ENCODE measurements at regions not wholly inside any gene's neighbourhood (a gene's known extent, or its start where the extent isn't known, plus 50 kb on each side); places are given as distances from the start of the nearest gene placed in this dataset.

- in situ Hi-C loops (cut with HindIII; ENCODE audit: low pct_ligation_motif_present, low sequenced_read_pairs), result no loop called here
- H3K36me3 ChIP-seq (replicated peaks), result no peaks in the 10 kb centered on the region
- no peak overlapping the region for H3K27ac ChIP-seq
- no peaks in the 10 kb centered on the region for H3K27me3 ChIP-seq (replicated peaks)
- H3K4me3 ChIP-seq (ENCODE audit: low read depth, low read length), result no peak overlapping the region
- peak; percentile 38 for DNase-seq
- TF ChIP-seq, protein P1, sequence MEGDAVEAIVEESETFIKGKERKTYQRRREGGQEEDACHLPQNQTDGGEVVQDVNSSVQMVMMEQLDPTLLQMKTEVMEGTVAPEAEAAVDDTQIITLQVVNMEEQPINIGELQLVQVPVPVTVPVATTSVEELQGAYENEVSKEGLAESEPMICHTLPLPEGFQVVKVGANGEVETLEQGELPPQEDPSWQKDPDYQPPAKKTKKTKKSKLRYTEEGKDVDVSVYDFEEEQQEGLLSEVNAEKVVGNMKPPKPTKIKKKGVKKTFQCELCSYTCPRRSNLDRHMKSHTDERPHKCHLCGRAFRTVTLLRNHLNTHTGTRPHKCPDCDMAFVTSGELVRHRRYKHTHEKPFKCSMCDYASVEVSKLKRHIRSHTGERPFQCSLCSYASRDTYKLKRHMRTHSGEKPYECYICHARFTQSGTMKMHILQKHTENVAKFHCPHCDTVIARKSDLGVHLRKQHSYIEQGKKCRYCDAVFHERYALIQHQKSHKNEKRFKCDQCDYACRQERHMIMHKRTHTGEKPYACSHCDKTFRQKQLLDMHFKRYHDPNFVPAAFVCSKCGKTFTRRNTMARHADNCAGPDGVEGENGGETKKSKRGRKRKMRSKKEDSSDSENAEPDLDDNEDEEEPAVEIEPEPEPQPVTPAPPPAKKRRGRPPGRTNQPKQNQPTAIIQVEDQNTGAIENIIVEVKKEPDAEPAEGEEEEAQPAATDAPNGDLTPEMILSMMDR (IDR thresholded peaks at IDR 0.05; ENCODE audit: low read depth, low read length, missing control alignments), result no peak
Observed at GRCh38 chr7:54860003-54860775, 101.2 kb upstream of the SEC61G start.

DNA sequence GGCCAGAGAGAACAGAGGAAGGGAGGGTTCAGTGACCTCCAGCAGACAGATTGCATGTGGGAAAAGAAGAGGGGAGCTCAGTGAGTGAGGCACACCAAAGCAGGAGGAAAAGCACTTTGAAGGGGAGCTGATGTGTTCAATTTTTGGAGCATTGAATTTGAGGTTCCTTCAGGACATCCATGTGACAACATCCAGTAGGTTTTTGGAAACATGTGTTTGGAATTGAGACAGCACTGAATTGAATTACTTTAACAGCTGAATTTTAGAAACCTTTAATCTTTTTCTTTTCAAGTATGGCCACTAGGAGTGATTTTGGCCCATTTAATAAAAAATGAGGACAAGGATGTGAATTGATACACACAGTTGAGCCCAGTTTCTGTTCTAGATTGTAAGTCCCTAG, 101.8 kb upstream of the SEC61G start:
- no peaks in the 10 kb centered on the region for H3K36me3 ChIP-seq (replicated peaks)
- TF ChIP-seq, protein P1 (IDR thresholded peaks at IDR 0.05; ENCODE audit: low read depth, low read length, missing control alignments), result no peak
- in situ Hi-C loops (cut with HindIII; ENCODE audit: low pct_ligation_motif_present, low sequenced_read_pairs), result no loop called here
- H3K27ac ChIP-seq, result no peak overlapping the region
- no peak for DNase-seq
- no peaks in the 10 kb centered on the region for H3K27me3 ChIP-seq (replicated peaks)
- H3K4me3 ChIP-seq (ENCODE audit: low read depth, low read length), result no peak overlapping the region

DNA sequence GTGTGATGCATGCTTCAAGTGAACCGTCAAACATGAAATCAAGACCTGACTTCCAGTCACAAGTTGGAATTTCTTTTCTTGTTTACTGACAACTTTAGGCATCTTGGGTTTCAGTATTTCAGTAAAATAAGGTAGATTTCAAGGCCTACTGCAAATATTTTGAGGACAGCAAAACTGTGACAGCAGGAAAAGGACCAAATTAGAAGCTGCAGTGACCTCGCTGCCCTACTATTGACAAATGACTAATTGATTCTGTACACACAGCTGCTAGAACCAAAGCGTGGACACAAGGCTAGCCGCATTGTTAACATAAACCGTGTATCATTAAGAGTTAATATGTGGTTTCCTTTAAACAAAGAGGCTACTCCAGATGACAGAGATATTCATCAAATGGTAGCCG, 105.7 kb upstream of the SEC61G start:
- Histone ChIP-seq H3K27ac (no peak overlapping the region), H3K27me3 (replicated peaks) (no peaks in the 10 kb centered on the region), H3K36me3 (replicated peaks) (no peaks in the 10 kb centered on the region), H3K4me3 (ENCODE audit: low read depth, low read length) (no peak overlapping the region)
- no peak for DNase-seq
- TF ChIP-seq, protein P1 (IDR thresholded peaks at IDR 0.05; ENCODE audit: low read depth, low read length, missing control alignments), result no peak
- in situ Hi-C loops (cut with HindIII; ENCODE audit: low pct_ligation_motif_present, low sequenced_read_pairs), result no loop called here

DNA sequence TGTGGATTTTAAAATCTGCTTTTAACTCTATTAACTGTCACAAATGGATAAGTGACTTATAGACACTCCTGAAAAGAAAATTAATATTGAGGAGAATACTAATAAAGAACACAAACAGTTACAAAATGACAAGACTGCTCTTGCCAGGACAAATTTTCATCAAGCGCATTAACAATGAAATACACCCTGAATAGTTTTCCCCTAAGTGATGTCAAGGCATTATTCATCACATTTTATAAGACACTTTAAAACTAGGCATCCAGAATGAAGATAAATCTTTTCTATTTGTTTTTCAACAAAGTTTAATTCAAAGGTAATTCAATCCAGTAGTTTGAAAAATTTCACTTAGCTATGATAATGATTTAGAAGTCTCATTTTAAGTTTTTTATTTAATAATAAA, 110.5 kb upstream of the SEC61G start:
- Histone ChIP-seq H3K36me3 (replicated peaks) (no peaks in the 10 kb centered on the region), H3K27me3 (replicated peaks) (no peaks in the 10 kb centered on the region), H3K27ac (no peak overlapping the region), H3K4me3 (ENCODE audit: low read depth, low read length) (no peak overlapping the region)
- TF ChIP-seq, protein P1 (IDR thresholded peaks at IDR 0.05; ENCODE audit: low read depth, low read length, missing control alignments), result no peak
- DNase-seq, result no peak
- in situ Hi-C loops (cut with HindIII; ENCODE audit: low pct_ligation_motif_present, low sequenced_read_pairs), result no loop called here

DNA sequence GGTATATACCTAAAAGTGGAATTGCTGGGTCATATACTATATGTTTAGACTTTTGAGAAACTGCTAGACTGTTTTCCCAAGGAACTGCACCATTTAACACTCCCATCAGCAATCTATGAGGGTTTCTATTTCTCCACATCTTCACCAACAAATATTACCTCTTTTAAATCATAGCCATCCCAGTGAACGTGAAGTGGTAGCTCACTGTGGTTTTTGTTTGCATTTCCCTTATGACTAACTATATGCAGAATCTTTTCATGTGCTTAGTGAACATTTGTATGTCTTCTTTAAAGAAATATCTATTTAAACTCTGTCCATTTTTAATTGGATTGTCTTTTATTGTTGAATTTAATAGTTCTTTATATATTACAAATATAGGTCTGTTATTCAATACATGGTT, 115.8 kb upstream of the SEC61G start:
- H3K36me3 ChIP-seq (replicated peaks), result no peaks in the 10 kb centered on the region
- DNase-seq, result no peak
- no peak overlapping the region for H3K4me3 ChIP-seq (ENCODE audit: low read depth, low read length)
- no peak overlapping the region for H3K27ac ChIP-seq
- in situ Hi-C loops (cut with HindIII; ENCODE audit: low pct_ligation_motif_present, low sequenced_read_pairs), result no loop called here
- H3K27me3 ChIP-seq (replicated peaks), result no peaks in the 10 kb centered on the region
- TF ChIP-seq, protein P1 (IDR thresholded peaks at IDR 0.05; ENCODE audit: low read depth, low read length, missing control alignments), result no peak

- no peak for DNase-seq
- Histone ChIP-seq H3K4me3 (ENCODE audit: low read depth, low read length) (no peak overlapping the region), H3K36me3 (replicated peaks) (no peaks in the 10 kb centered on the region), H3K27ac (no peak overlapping the region), H3K27me3 (replicated peaks) (no peaks in the 10 kb centered on the region)
- in situ Hi-C loops (cut with HindIII; ENCODE audit: low pct_ligation_motif_present, low sequenced_read_pairs), result no loop called here
- TF ChIP-seq, protein P1 (IDR thresholded peaks at IDR 0.05; ENCODE audit: low read depth, low read length, missing control alignments), result peak; percentile 28
Observed at GRCh38 chr7:54877683-54878082, 118.7 kb upstream of the SEC61G start.

All from brain microvascular endothelial cell (primary cell).